ENCODE measurements at regions not wholly inside any gene's neighbourhood (a gene's known extent, or its start where the extent isn't known, plus 50 kb on each side); places are given as distances from the start of the nearest gene placed in this dataset.
A peak's percentile ranks its signal among the peaks of the same experiment; 100 is the strongest.

- H3K4me3 ChIP-seq (replicated peaks in 1 of 3; ENCODE audit: insufficient read depth in 1 of 3, low read depth in 2 of 3, low read length in 3 of 3): no peak overlapping the region
- BruUV-seq (replicated peaks): no TSS peak
- CTCF ChIA-PET (ENCODE audit: low intra/inter-chr PET ratio, low total read pairs): no interaction called here
These were observed 1085.5 kb upstream of the RBFOX1 start for GRCh38 chr16:6247150-6247549.

GRCh38 chr16:6246266-6246665 is 1086.4 kb upstream of the RBFOX1 start:
- Histone ChIP-seq H3K27me3 (ENCODE audit: control insufficient read depth in 1 of 2, insufficient read depth in 2 of 2, low read length in 2 of 2) (no peaks in the 10 kb centered on the region), H3K4me2 (ENCODE audit: low read depth, low read length) (no peak overlapping the region), H3K79me2 (ENCODE audit: insufficient read depth, low read length) (no peaks in the 10 kb centered on the region), H3K9me3 (ENCODE audit: low read length) (peaks cover 6% of the 10 kb centered on the region; the same call in 1 of the 2 replicates), H3K4me3 (replicated peaks in 1 of 3; ENCODE audit: insufficient read depth in 1 of 3, low read depth in 2 of 3, low read length in 3 of 3) (no peak overlapping the region), H3K9ac (ENCODE audit: insufficient read depth, low read depth, low read length) (no peak overlapping the region), H3K36me3 (replicated peaks in 1 of 2; ENCODE audit: control insufficient read depth in 1 of 2, insufficient read depth in 2 of 2, low read length in 2 of 2) (no peaks in the 10 kb centered on the region), H3K4me1 (ENCODE audit: insufficient read depth, low read length) (no peaks in the 10 kb centered on the region), H3K27ac (ENCODE audit: extremely low read length, insufficient read depth, low read length) (no peak overlapping the region), H4K20me1 (ENCODE audit: insufficient read depth, low read length) (no peaks in the 10 kb centered on the region), H2AFZ (ENCODE audit: low read length) (no peak overlapping the region)
- no TSS peak for BruUV-seq (replicated peaks)
- POLR2A ChIA-PET: no interaction called here
- no peak for FAIRE-seq
- CTCF ChIA-PET (ENCODE audit: low intra/inter-chr PET ratio, low total read pairs): no interaction called here
- TF ChIP-seq IRF9 (CRISPR knock-in tag; IDR thresholded peaks at IDR 0.05; ENCODE audit: borderline replicate concordance) (no peak), ZNF317 (CRISPR knock-in tag; IDR thresholded peaks at IDR 0.05) (no peak), RAD51 (IDR thresholded peaks at IDR 0.05; ENCODE audit: borderline replicate concordance) (no peak), ZNF30 (CRISPR knock-in tag; IDR thresholded peaks at IDR 0.05) (no peak), ZBTB38 (CRISPR knock-in tag; IDR thresholded peaks at IDR 0.05) (no peak), FOXO4 (CRISPR knock-in tag; conservative IDR thresholded peaks at IDR 0.05) (no peak), ZNF432 (CRISPR knock-in tag; IDR thresholded peaks at IDR 0.05; ENCODE audit: borderline replicate concordance) (no peak), MBD4 (IDR thresholded peaks at IDR 0.05; ENCODE audit: borderline replicate concordance, low read length) (no peak), ZMAT3 (CRISPR knock-in tag; conservative IDR thresholded peaks at IDR 0.05) (no peak), MED1 (CRISPR knock-in tag; IDR thresholded peaks at IDR 0.05) (no peak)
- ATAC-seq: no peak
- DNase-seq (ENCODE audit: low spot score): no peak
- in situ Hi-C loops (cut with HindIII; ENCODE audit: extremely low pct_ligation_motif_present, low pct_unique_long_range_greater_than_20kb): no loop called here
- intact Hi-C loops (cut with micrococcal nuclease; ENCODE audit: unreplicated experiment): no loop called here

More at GRCh38 chr16:6247150-6247549, 1085.5 kb upstream of the RBFOX1 start:
- no peak for TF ChIP-seq ZNF337 (CRISPR knock-in tag; IDR thresholded peaks at IDR 0.05; ENCODE audit: borderline replicate concordance, low read depth)
- TF ChIP-seq MNT (IDR thresholded peaks at IDR 0.05): peak; percentile 71
- in situ Hi-C loops (cut with HindIII; ENCODE audit: extremely low pct_ligation_motif_present, low pct_unique_long_range_greater_than_20kb) (no loop called here), intact Hi-C loops (cut with micrococcal nuclease; ENCODE audit: unreplicated experiment) (no loop called here)
- Histone ChIP-seq H3K79me2 (ENCODE audit: insufficient read depth, low read length) (no peaks in the 10 kb centered on the region), H3K27me3 (ENCODE audit: control insufficient read depth in 1 of 2, insufficient read depth in 2 of 2, low read length in 2 of 2) (no peaks in the 10 kb centered on the region), H3K4me2 (ENCODE audit: low read depth, low read length) (no peak overlapping the region), H3K27ac (ENCODE audit: extremely low read length, insufficient read depth, low read length) (no peak overlapping the region), H3K9me3 (ENCODE audit: low read length) (peaks cover 6% of the 10 kb centered on the region; the same call in 1 of the 2 replicates), H4K20me1 (ENCODE audit: insufficient read depth, low read length) (no peaks in the 10 kb centered on the region), H3K9ac (ENCODE audit: insufficient read depth, low read depth, low read length) (no peak overlapping the region), H2AFZ (ENCODE audit: low read length) (no peak overlapping the region), H3K4me1 (ENCODE audit: insufficient read depth, low read length) (no peaks in the 10 kb centered on the region), H3K36me3 (replicated peaks in 1 of 2; ENCODE audit: control insufficient read depth in 1 of 2, insufficient read depth in 2 of 2, low read length in 2 of 2) (no peaks in the 10 kb centered on the region)
- 0% methylated on average over 3 of the region's 3 CpGs for WGBS (ENCODE audit: low lambda C conversion rate)
- POLR2A ChIA-PET: no interaction called here
- ATAC-seq (no peak), DNase-seq (ENCODE audit: low spot score) (no peak), FAIRE-seq (no peak)

Measured in HepG2 (cell line).